Body of pancreas (tissue), 4 donors: ENCODE measurements at regions not wholly inside any gene's neighbourhood (a gene's known extent, or its start where the extent isn't known, plus 50 kb on each side); places are given as distances from the start of the nearest gene placed in this dataset.
A peak's percentile ranks its signal among the peaks of the same experiment; 100 is the strongest.
"Not testable (repeated sequence)": the region's sequence is repeated elsewhere in the genome, so short reads cannot be mapped to it uniquely, and the experiment has no call there.

Experiments
- ATAC-seq: fragments of 150-250 bp; one replicate; pipeline ENCODE4 v1.9.1; 2016
- DNase-seq, 4 donors: peaks; one replicate each; pipeline ENCODE4 v3.0.0-alpha.2; 2019
- H3K27ac ChIP-seq, 4 donors: fragments of 200-600 bp; sonication (generic); 1 replicate in 3 of 4; 2 replicates in 1 of 4; pipeline versions ENCODE4 v1.5.1 to v1.6.1; 2016 to 2019; ENCODE audit warnings: mild to moderate bottlenecking in 1 of 4, mixed read lengths in 1 of 4, moderate library complexity in 1 of 4
- H3K27me3 ChIP-seq, 2 donors: fragments of 200-600 bp; sonication (generic); one replicate each; pipeline ENCODE4 v1.6.0; 2016; ENCODE audit warnings: mild to moderate bottlenecking in 1 of 2
- H3K36me3 ChIP-seq, 2 donors: fragments of 200-600 bp; sonication (generic); replicated peaks in 1 of 2; 2 replicates each; pipeline ENCODE4 v1.5.1; 2016; ENCODE audit warnings: low read depth in 2 of 2; ENCODE audit not compliant: insufficient read depth in 1 of 2
- H3K4me1 ChIP-seq: fragments of 200-600 bp; sonication (generic); one replicate; pipeline ENCODE4 v1.6.0; 2016
- H3K4me3 ChIP-seq, 2 donors: fragments of 200-600 bp; sonication (generic); 1 replicate in 1 of 2; 2 replicates in 1 of 2; pipeline ENCODE4 v1.5.1; 2016 to 2019
- H3K9me3 ChIP-seq, 3 donors: fragments of 200-600 bp; sonication (generic); 1 replicate in 2 of 3; 2 replicates in 1 of 3; pipeline ENCODE4 v1.5.1; 2016
- CTCF ChIP-seq, 7 experiments: fragments of 450-650 bp in 4 of 7; fragments of 200-600 bp in 3 of 7; sonication (generic) in 3 of 7; IDR thresholded peaks; one replicate each; pipeline ENCODE4 v1.5.1; 2016 to 2019; ENCODE audit warnings: antibody characterized with exemption in 7 of 7
- POLR2A ChIP-seq, 3 donors: fragments of 450-650 bp; IDR thresholded peaks; one replicate each; pipeline ENCODE4 v1.6.1; 2016; ENCODE audit warnings: antibody characterized with exemption in 3 of 3, mild to moderate bottlenecking in 2 of 3
- WGBS, 2 donors: methylation state at CpG; one replicate each; pipeline ENCODE4 v1.1.5; 2017; 5-methylcytosine and 5-hydroxymethylcytosine counted together
- intact Hi-C: fragments of 100-400 bp; cut with DNase I; formaldehyde crosslinking; loops from one replicate; pipeline ENCODE4 v1.15.1; 2023

GRCh38 chr12:125861299-125862281 is 796.4 kb downstream of the AACS start:
- TF ChIP-seq CTCF (IDR thresholded peaks at IDR 0.05) (no peak), POLR2A (IDR thresholded peaks at IDR 0.05) (peak in 2 of 3 donors; percentile 27 to 41)
- no peaks in the 10 kb centered on the region for H3K36me3 ChIP-seq
- no peak overlapping the region for H3K27ac ChIP-seq
- no peak overlapping the region for H3K4me3 ChIP-seq
- ATAC-seq (peak; percentile 100), DNase-seq (peak; percentile 93 to 95 (median 95))
- H3K4me1 ChIP-seq = peaks cover 6% of the 10 kb centered on the region
- H3K27me3 ChIP-seq = no peaks in the 10 kb centered on the region
- intact Hi-C loops = no loop called here
- 27 to 46% methylated on average over 28 to 65 of the region's 68 CpGs for whole genome bisulfite sequencing, 2 donors
- H3K9me3 ChIP-seq = no peaks in the 10 kb centered on the region

DNA sequence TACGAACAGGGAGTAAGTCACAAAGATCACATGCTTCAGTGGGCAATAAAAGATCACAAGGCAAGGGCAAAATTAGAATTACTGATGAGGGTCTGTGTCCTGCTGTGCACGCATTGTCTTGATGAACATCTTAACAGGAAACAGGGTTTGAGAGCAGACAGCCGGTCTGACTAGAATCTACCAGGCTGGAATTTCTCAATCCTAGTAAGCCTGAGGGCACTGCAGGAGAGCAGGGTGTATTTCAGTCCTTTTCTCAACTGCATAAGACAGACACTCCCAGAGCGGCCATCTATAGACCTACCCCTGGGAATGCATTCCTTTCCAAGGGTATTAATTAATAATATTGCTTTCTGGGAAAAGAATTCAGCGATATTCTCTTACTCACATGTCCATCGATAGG is 800.0 kb downstream of the AACS start:
- not testable (repeated sequence) for H3K4me3 ChIP-seq, H3K36me3 ChIP-seq

DNA sequence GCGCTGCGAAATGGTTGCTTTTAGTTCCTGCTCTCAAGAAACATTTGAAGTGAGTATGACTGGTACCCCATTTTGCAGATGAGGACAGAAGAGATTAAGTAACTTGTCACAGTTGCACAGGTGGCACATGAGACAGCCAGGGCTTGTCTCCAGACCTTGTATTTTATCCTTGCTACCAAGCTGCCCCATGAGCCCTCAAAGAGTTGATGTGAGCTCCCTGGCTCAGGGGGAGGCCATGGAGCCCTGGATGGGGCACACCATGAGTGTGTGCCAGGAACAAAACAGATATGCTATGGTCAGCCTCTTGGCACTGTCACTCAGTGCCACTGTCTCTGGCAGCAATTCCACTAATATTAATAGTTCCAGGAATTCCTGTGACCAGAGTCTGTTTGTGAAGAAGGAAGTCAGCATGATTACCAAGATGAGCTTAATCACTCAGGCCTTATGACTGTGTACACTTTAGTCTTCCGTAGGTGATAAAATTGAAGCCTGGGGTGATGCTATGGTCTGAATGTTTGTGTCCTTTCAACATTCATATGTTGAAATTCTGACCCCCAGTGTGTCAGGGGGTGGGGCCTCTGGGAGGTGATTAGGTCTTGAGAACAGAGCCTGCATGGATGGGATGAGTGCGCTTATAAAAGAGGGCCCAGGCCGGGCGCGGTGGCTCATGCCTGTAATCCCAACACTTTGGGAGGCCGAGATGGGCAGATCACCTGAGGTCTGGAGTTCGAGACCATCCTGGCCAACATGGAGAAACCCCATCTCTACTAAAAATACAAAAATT is 806.8 kb downstream of the AACS start:
- DNase-seq = no peak
- 83 to 85% methylated on average over 9 of the region's 9 CpGs for WGBS, 2 donors
- Histone ChIP-seq H3K4me3 (no peak overlapping the region), H3K27ac (no peak overlapping the region), H3K9me3 (no peaks in the 10 kb centered on the region), H3K4me1 (no peaks in the 10 kb centered on the region), H3K27me3 (no peaks in the 10 kb centered on the region), H3K36me3 (no peaks in the 10 kb centered on the region)
- intact Hi-C loops = no loop called here
- no peak for ATAC-seq
- TF ChIP-seq POLR2A (IDR thresholded peaks at IDR 0.05) (no peak), CTCF (IDR thresholded peaks at IDR 0.05) (no peak)

More for the DNA sequence above, 800.0 kb downstream of the AACS start:
- H3K9me3 ChIP-seq, H3K27me3 ChIP-seq, DNase-seq, H3K27ac ChIP-seq, intact Hi-C loops, H3K4me1 ChIP-seq, ATAC-seq: not testable (repeated sequence)
- WGBS, 2 donors = 87 to 89% methylated on average over 6 of the region's 6 CpGs

DNA sequence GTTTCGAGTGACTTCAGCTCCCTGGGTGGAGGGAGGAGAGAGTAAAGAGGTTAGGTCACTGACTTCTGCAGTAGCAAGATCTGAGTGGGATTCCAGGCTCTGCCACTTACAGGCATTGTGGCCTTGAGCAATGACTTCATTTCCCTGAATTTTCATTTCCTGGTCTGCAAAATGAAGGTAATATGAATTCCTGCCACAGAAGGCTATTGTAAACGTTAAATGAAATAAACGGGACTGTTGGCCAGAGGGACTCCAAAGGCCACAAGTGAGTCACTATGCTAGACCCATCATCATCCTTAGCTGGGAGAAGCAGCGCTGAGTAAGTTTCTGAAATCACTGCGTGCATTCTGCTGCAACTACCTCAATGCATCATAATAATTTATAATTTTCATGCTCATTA is 807.8 kb downstream of the AACS start:
- H3K9me3 ChIP-seq = no peaks in the 10 kb centered on the region
- no peak overlapping the region for H3K27ac ChIP-seq
- H3K4me3 ChIP-seq = no peak overlapping the region
- 67 to 72% methylated on average over 5 of the region's 5 CpGs for WGBS, 2 donors
- ATAC-seq (no peak), DNase-seq (no peak)
- no peak for TF ChIP-seq POLR2A (IDR thresholded peaks at IDR 0.05)
- no peak for TF ChIP-seq CTCF (IDR thresholded peaks at IDR 0.05)
- intact Hi-C loops = no loop called here
- no peaks in the 10 kb centered on the region for H3K27me3 ChIP-seq
- no peaks in the 10 kb centered on the region for H3K36me3 ChIP-seq
- no peaks in the 10 kb centered on the region for H3K4me1 ChIP-seq

DNA sequence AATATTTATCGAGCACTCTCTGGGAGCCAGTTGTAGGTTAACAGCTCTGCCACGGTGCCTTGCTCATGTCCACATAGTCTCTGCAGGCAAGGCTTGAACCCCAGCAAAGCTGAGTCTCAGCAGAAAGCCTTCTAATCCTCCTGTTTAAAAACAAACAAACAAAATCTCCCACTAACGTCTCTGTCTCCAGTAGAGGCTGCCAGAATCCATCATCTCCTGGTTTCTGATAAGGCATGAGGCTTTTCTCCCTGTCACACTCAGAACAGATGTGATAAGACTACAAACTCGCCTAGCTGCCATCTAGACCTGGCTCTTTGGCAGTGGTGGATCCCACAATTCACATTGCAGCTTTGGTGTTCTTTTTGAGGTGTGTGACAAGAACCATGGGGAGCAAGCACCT is 813.2 kb downstream of the AACS start:
- no peaks in the 10 kb centered on the region for H3K9me3 ChIP-seq
- DNase-seq = no peak
- no peak for ATAC-seq
- no peaks in the 10 kb centered on the region for H3K27me3 ChIP-seq
- no peak overlapping the region for H3K27ac ChIP-seq
- H3K4me1 ChIP-seq = no peaks in the 10 kb centered on the region
- no peak for TF ChIP-seq POLR2A (IDR thresholded peaks at IDR 0.05)
- no peak for TF ChIP-seq CTCF (IDR thresholded peaks at IDR 0.05)
- intact Hi-C loops = no loop called here
- no peaks in the 10 kb centered on the region for H3K36me3 ChIP-seq
- H3K4me3 ChIP-seq = no peak overlapping the region
- WGBS, 2 donors = 21 to 28% methylated on average over 4 of the region's 4 CpGs
